Spinal cord (tissue), 9 donors: ENCODE measurements at regions not wholly inside any gene's neighbourhood (a gene's known extent, or its start where the extent isn't known, plus 50 kb on each side); places are given as distances from the start of the nearest gene placed in this dataset.

Experiments used
- DNase-seq, 6 donors: peaks; one replicate each; pipeline versions ENCODE4 v3.0.0 to v3.0.0-alpha.2; 2013 to 2015; ENCODE audit warnings: low spot score in 6 of 6, low read depth in 4 of 6
- H3K27ac ChIP-seq: one replicate; pipeline ENCODE4 v1.5.1; 2013; ENCODE audit warnings: low read depth, low read length, control low read depth
- H3K27me3 ChIP-seq: one replicate; pipeline ENCODE4 v1.6.1; 2013; ENCODE audit warnings: low read length; ENCODE audit not compliant: control insufficient read depth, insufficient read depth
- H3K36me3 ChIP-seq: one replicate; pipeline ENCODE4 v1.6.1; 2013; ENCODE audit warnings: low read length; ENCODE audit not compliant: control insufficient read depth, insufficient read depth
- H3K4me1 ChIP-seq: one replicate; pipeline ENCODE4 v1.6.1; 2013; ENCODE audit warnings: low read length; ENCODE audit not compliant: control insufficient read depth, insufficient read depth
- H3K4me3 ChIP-seq: one replicate; pipeline ENCODE4 v1.5.1; 2013; ENCODE audit warnings: low read depth, low read length, control low read depth
- H3K9me3 ChIP-seq: one replicate; pipeline ENCODE4 v1.6.1; 2013; ENCODE audit warnings: low read length; ENCODE audit not compliant: control insufficient read depth, insufficient read depth
- WGBS: methylation state at CpG from one replicate; pipeline ENCODE4 v1.1.5; 2013; ENCODE audit warnings: missing lambda C conversion rate; ENCODE audit not compliant: insufficient coverage; 5-methylcytosine and 5-hydroxymethylcytosine counted together
- donor health status: healthy.

GRCh38 chr11:16612566-16613261, 125.7 kb upstream of the C11orf58 start:
- Histone ChIP-seq H3K9me3 (no peaks in the 10 kb centered on the region), H3K36me3 (no peaks in the 10 kb centered on the region), H3K4me1 (peaks cover 35% of the 10 kb centered on the region), H3K27ac (peak overlapping the region; percentile 82), H3K4me3 (peak overlapping the region; percentile 62), H3K27me3 (peaks cover 68% of the 10 kb centered on the region)
- peak in 3 of 6 donors; percentile 57 to 74 (median 64) for DNase-seq
- WGBS: under 1% methylated on average over 18 of the region's 26 CpGs

GRCh38 chr11:16611926-16612565, 126.4 kb upstream of the C11orf58 start:
- DNase-seq: peak in 2 of 6 donors; percentile 74 to 77
- Histone ChIP-seq H3K27ac (peak overlapping the region; percentile 82), H3K4me3 (peak overlapping the region; percentile 62)

GRCh38 chr11:16611401-16611921, 127.0 kb upstream of the C11orf58 start:
- peak overlapping the region; percentile 58 for H3K27ac ChIP-seq
- peak in 2 of 6 donors; percentile 32 to 41 for DNase-seq
- 8% methylated on average over 6 of the region's 14 CpGs for WGBS
- H3K4me1 ChIP-seq: peaks cover 45% of the 10 kb centered on the region
- H3K4me3 ChIP-seq: peak overlapping the region; percentile 62
- H3K36me3 ChIP-seq: no peaks in the 10 kb centered on the region
- H3K9me3 ChIP-seq: no peaks in the 10 kb centered on the region
- peaks cover 77% of the 10 kb centered on the region for H3K27me3 ChIP-seq

More at GRCh38 chr11:16611926-16612565, 126.4 kb upstream of the C11orf58 start:
- Histone ChIP-seq H3K9me3 (no peaks in the 10 kb centered on the region), H3K4me1 (peaks cover 42% of the 10 kb centered on the region), H3K36me3 (no peaks in the 10 kb centered on the region), H3K27me3 (peaks cover 75% of the 10 kb centered on the region)
- 12% methylated on average over 5 of the region's 11 CpGs for WGBS

- Histone ChIP-seq H3K27ac (peak overlapping the region; percentile 58), H3K27me3 (peaks cover 78% of the 10 kb centered on the region), H3K36me3 (no peaks in the 10 kb centered on the region), H3K4me1 (peaks cover 50% of the 10 kb centered on the region), H3K9me3 (no peaks in the 10 kb centered on the region), H3K4me3 (peak overlapping the region; percentile 62)
- 15% methylated on average over 34 of the region's 39 CpGs for WGBS
- peak in 1 of 6 donors; percentile 41 for DNase-seq
These were observed 127.6 kb upstream of the C11orf58 start for GRCh38 chr11:16610738-16611388.

- Histone ChIP-seq H3K36me3 (no peaks in the 10 kb centered on the region), H3K4me1 (peaks cover 56% of the 10 kb centered on the region), H3K4me3 (peak overlapping the region; percentile 62), H3K9me3 (no peaks in the 10 kb centered on the region), H3K27me3 (peaks cover 84% of the 10 kb centered on the region), H3K27ac (no peak overlapping the region)
- 53% methylated on average over 15 of the region's 23 CpGs for WGBS
- no peak for DNase-seq
These were observed 128.2 kb upstream of the C11orf58 start for GRCh38 chr11:16610213-16610737.

- H3K9me3 ChIP-seq: no peaks in the 10 kb centered on the region
- no peak overlapping the region for H3K27ac ChIP-seq
- no peak for DNase-seq
- no peak overlapping the region for H3K4me3 ChIP-seq
- H3K36me3 ChIP-seq: no peaks in the 10 kb centered on the region
- 65% methylated on average over 1 of the region's 3 CpGs for WGBS
- peaks cover 59% of the 10 kb centered on the region for H3K4me1 ChIP-seq
- H3K27me3 ChIP-seq: peaks cover 81% of the 10 kb centered on the region
These were observed 128.7 kb upstream of the C11orf58 start for GRCh38 chr11:16609769-16610168.

- Histone ChIP-seq H3K27ac (peak overlapping the region; percentile 95), H3K9me3 (no peaks in the 10 kb centered on the region), H3K4me3 (peak overlapping the region; percentile 77), H3K27me3 (peaks cover 82% of the 10 kb centered on the region), H3K4me1 (peaks cover 60% of the 10 kb centered on the region), H3K36me3 (peaks cover 4% of the 10 kb centered on the region)
- 7% methylated on average over 21 of the region's 25 CpGs for WGBS
- DNase-seq: peak in 3 of 6 donors; percentile 78 to 94 (median 90)
These were observed 130.5 kb upstream of the C11orf58 start for GRCh38 chr11:16607675-16608644.

GRCh38 chr11:16606784-16607674, 131.4 kb upstream of the C11orf58 start:
- Histone ChIP-seq H3K36me3 (peaks cover 4% of the 10 kb centered on the region), H3K27me3 (peaks cover 73% of the 10 kb centered on the region), H3K4me3 (peak overlapping the region; percentile 77), H3K9me3 (no peaks in the 10 kb centered on the region), H3K4me1 (peaks cover 59% of the 10 kb centered on the region), H3K27ac (peak overlapping the region; percentile 95)
- under 1% methylated on average over 81 of the region's 81 CpGs for WGBS
- DNase-seq: peak in 3 of 6 donors; percentile 53 to 85 (median 75)
